H9 (cell line): ENCODE measurements at regions not wholly inside any gene's neighbourhood (a gene's known extent, or its start where the extent isn't known, plus 50 kb on each side); places are given as distances from the start of the nearest gene placed in this dataset.

ENCODE experiments used
- DNase-seq: peaks from one replicate; pipeline ENCODE4 v3.0.0-alpha.2; 2017
- H2AFZ ChIP-seq: one replicate; pipeline ENCODE4 v1.6.1; 2013; ENCODE audit warnings: mild to moderate bottlenecking, low read length, control low read depth, moderate library complexity
- H2AK5ac ChIP-seq: 2 replicates; pipeline ENCODE4 v1.6.1; 2013; ENCODE audit warnings: low read length, control low read depth, mixed read lengths; ENCODE audit not compliant: insufficient read length
- H2BK120ac ChIP-seq: one replicate; pipeline ENCODE4 v1.6.1; 2013; ENCODE audit warnings: low read depth, mild to moderate bottlenecking, low read length, control low read depth, inconsistent platforms; ENCODE audit not compliant: poor library complexity, severe bottlenecking
- H2BK12ac ChIP-seq: 2 replicates; pipeline ENCODE4 v1.6.1; 2013; ENCODE audit warnings: low read length, control low read depth, mixed read lengths, low read depth; ENCODE audit not compliant: insufficient read length
- H2BK15ac ChIP-seq: 2 replicates; pipeline ENCODE4 v1.6.1; 2013; ENCODE audit warnings: low read depth, low read length, control low read depth
- H2BK20ac ChIP-seq: one replicate; pipeline ENCODE4 v1.6.1; 2013; ENCODE audit warnings: low read depth, mild to moderate bottlenecking, low read length, control low read depth, inconsistent platforms; ENCODE audit not compliant: poor library complexity, severe bottlenecking
- H2BK5ac ChIP-seq: 2 replicates; pipeline ENCODE4 v1.6.1; 2013; ENCODE audit warnings: low read length, control low read depth, mixed read lengths; ENCODE audit not compliant: insufficient read length
- H3K14ac ChIP-seq: 2 replicates; pipeline ENCODE4 v1.6.1; 2013; ENCODE audit warnings: low read length, control low read depth; ENCODE audit not compliant: insufficient read depth
- H3K18ac ChIP-seq: 2 replicates; pipeline ENCODE4 v1.6.1; 2013; ENCODE audit warnings: low read depth, mild to moderate bottlenecking, mixed read lengths, low read length, control low read depth; ENCODE audit not compliant: insufficient read length
- H3K23ac ChIP-seq: 2 replicates; pipeline ENCODE4 v1.6.1; 2013; ENCODE audit warnings: low read length, control low read depth, mixed read lengths, low read depth; ENCODE audit not compliant: insufficient read length
- H3K23me2 ChIP-seq: 2 replicates; pipeline ENCODE4 v1.6.1; 2013; ENCODE audit warnings: low read depth, mild to moderate bottlenecking, mixed read lengths, low read length, control low read depth; ENCODE audit not compliant: insufficient read length, poor library complexity, severe bottlenecking
- H3K27ac ChIP-seq: 2 replicates; pipeline ENCODE4 v1.5.1; 2013; ENCODE audit warnings: low read length, control low read depth, mixed read lengths, low read depth; ENCODE audit not compliant: insufficient read length
- H3K27me3 ChIP-seq: 2 replicates; pipeline ENCODE4 v1.6.1; 2013; ENCODE audit warnings: low read length, control low read depth, inconsistent platforms; ENCODE audit not compliant: insufficient read depth
- H3K4ac ChIP-seq: 2 replicates; pipeline ENCODE4 v1.6.1; 2013; ENCODE audit warnings: low read depth, mild to moderate bottlenecking, control low read depth, inconsistent platforms, low read length, moderate library complexity
- H3K4me1 ChIP-seq: 2 replicates; pipeline ENCODE4 v1.6.1; 2013; ENCODE audit warnings: low read length, control low read depth, inconsistent platforms; ENCODE audit not compliant: insufficient read depth
- H3K4me2 ChIP-seq: 2 replicates; pipeline ENCODE4 v1.6.1; 2013; ENCODE audit warnings: low read length, control low read depth, mixed read lengths; ENCODE audit not compliant: insufficient read length, insufficient read depth
- H3K56ac ChIP-seq: 2 replicates; pipeline ENCODE4 v1.6.1; 2013; ENCODE audit warnings: low read depth, mild to moderate bottlenecking, mixed read lengths, low read length, control low read depth; ENCODE audit not compliant: insufficient read length
- H3K79me1 ChIP-seq: 2 replicates; pipeline ENCODE4 v1.6.1; 2013; ENCODE audit warnings: low read depth, mild to moderate bottlenecking, moderate library complexity, low read length, control low read depth, inconsistent platforms; ENCODE audit not compliant: insufficient read depth, poor library complexity, severe bottlenecking
- H3K79me2 ChIP-seq: 2 replicates; pipeline ENCODE4 v1.6.1; 2013; ENCODE audit warnings: low read length, control low read depth, inconsistent platforms; ENCODE audit not compliant: insufficient read depth
- H3K9ac ChIP-seq: 2 replicates; pipeline ENCODE4 v1.6.1; 2013; ENCODE audit warnings: low read length, control low read depth, mixed read lengths; ENCODE audit not compliant: insufficient read length; ENCODE audit errors: extremely low read depth
- H3K9me3 ChIP-seq: one replicate; pipeline ENCODE4 v1.6.1; 2013; ENCODE audit warnings: low read depth, low read length, inconsistent platforms; ENCODE audit not compliant: control insufficient read depth
- H3T11ph ChIP-seq: one replicate; pipeline ENCODE4 v1.6.1; 2013; ENCODE audit warnings: mild to moderate bottlenecking, low read length, control low read depth, inconsistent platforms
- H4K20me1 ChIP-seq: one replicate; pipeline ENCODE4 v1.6.1; 2013; ENCODE audit not compliant: control insufficient read depth, insufficient read length, insufficient read depth
- H4K5ac ChIP-seq: 2 replicates; pipeline ENCODE4 v1.6.1; 2013; ENCODE audit warnings: low read depth, mild to moderate bottlenecking, mixed read lengths, low read length, control low read depth; ENCODE audit not compliant: insufficient read length
- H4K8ac ChIP-seq: replicated peaks from 2 replicates; pipeline ENCODE4 v1.6.1; 2013; ENCODE audit warnings: low read length, control low read depth, mixed read lengths, low read depth; ENCODE audit not compliant: insufficient read length
- H4K91ac ChIP-seq: 2 replicates; pipeline ENCODE4 v1.6.1; 2013; ENCODE audit warnings: low read depth, mild to moderate bottlenecking, moderate library complexity, mixed read lengths, low read length, control low read depth; ENCODE audit not compliant: insufficient read length
- H3K27ac Mint-ChIP-seq, 3 experiments: 2 replicates in 2 of 3; 3 replicates in 1 of 3; pipeline ENCODE4 v1.8.0; 2020 to 2021; ENCODE audit warnings: mixed read lengths in 3 of 3, mild to moderate bottlenecking in 1 of 3, moderate library complexity in 1 of 3
- H3K27me3 Mint-ChIP-seq: 2 replicates; pipeline ENCODE4 v1.8.0; 2021; ENCODE audit warnings: low read depth, mild to moderate bottlenecking, moderate library complexity, mixed read lengths
- H3K36me3 Mint-ChIP-seq, 3 experiments: 2 replicates in 2 of 3; 3 replicates in 1 of 3; pipeline ENCODE4 v1.8.0; 2020 to 2021; ENCODE audit warnings: low read depth in 3 of 3, mixed read lengths in 3 of 3; ENCODE audit not compliant: insufficient read depth in 1 of 3
- H3K4me1 Mint-ChIP-seq, 2 experiments: 2 replicates each; pipeline ENCODE4 v1.8.0; 2020; ENCODE audit warnings: mixed read lengths in 2 of 2
- H3K4me3 Mint-ChIP-seq, 2 experiments: 2 replicates in 1 of 2; 3 replicates in 1 of 2; pipeline ENCODE4 v1.8.0; 2020 to 2021; ENCODE audit warnings: mild to moderate bottlenecking in 2 of 2, mixed read lengths in 2 of 2, moderate library complexity in 1 of 2
- H3K9me3 Mint-ChIP-seq, 2 experiments: 2 replicates in 1 of 2; 3 replicates in 1 of 2; pipeline ENCODE4 v1.8.0; 2020; ENCODE audit warnings: mild to moderate bottlenecking in 2 of 2, mixed read lengths in 2 of 2, moderate library complexity in 1 of 2
- WGBS: extraction: QIAGEN DNeasy Blood & Tissue Kit; methylation state at CpG from one replicate; pipeline ENCODE4 v1.1.7; 2013; ENCODE audit warnings: missing lambda C conversion rate, low lambda C conversion rate, mixed read lengths; ENCODE audit not compliant: insufficient read length; ENCODE audit errors: extremely low coverage; 5-methylcytosine and 5-hydroxymethylcytosine counted together
- TF ChIP-seq, protein P1 (sequence below): fragments of 200-600 bp; sonication (generic); conservative IDR thresholded peaks from 3 replicates; pipeline ENCODE4 v1.8.0; 2021; ENCODE audit warnings: antibody characterized with exemption, mild to moderate bottlenecking

DNA sequence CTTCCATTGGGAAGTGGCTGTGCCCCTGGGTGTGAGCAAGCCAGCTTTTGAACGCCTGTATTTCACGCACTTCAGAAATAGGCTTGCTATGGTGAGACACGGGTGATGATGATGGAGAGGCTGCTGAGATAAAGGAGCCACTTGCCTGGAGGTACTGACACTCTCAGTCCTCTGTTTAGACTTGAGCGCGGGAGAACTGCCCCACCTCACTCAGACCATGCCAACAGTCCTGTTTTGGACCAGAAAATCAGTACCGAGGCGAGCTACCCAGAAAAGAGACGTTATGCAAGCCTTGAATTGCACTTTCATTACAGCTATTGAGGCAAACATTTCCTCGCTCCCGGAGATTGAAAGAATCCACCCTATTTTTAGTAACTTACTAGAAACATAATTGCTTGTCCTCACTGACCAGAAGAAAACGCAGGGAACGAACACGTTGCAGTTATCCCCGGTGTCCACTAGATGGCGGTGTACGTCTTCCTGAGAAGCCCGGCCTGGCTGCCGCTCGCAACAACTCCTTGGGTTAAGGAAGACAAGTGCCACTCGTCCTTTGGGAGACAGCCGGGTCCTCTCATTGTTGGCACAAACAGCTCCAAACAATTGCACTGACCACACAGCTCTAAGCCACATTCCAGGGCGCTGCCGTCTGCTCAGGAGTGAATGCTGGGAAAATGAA, 142.4 kb downstream of the PSAT1 start:
- no peak overlapping the region for H3K14ac ChIP-seq
- Mint-ChIP-seq H3K27me3 (no peaks in the 10 kb centered on the region; the same call in 1 of the 2 replicates), H3K4me1 (peaks cover 52 to 57% of the 10 kb centered on the region in 2 experiments), H3K27ac (peak overlapping the region; percentile 51 to 97 (median 94); a peak in 6 of 7 replicates), H3K36me3 (peaks cover 6 to 15% (median 7%) of the 10 kb centered on the region in 3 experiments), H3K4me3 (peak overlapping the region; percentile 3 to 64), H3K9me3 (peaks cover 4 to 13% of the 10 kb centered on the region in 2 experiments)
- TF ChIP-seq, protein P1, sequence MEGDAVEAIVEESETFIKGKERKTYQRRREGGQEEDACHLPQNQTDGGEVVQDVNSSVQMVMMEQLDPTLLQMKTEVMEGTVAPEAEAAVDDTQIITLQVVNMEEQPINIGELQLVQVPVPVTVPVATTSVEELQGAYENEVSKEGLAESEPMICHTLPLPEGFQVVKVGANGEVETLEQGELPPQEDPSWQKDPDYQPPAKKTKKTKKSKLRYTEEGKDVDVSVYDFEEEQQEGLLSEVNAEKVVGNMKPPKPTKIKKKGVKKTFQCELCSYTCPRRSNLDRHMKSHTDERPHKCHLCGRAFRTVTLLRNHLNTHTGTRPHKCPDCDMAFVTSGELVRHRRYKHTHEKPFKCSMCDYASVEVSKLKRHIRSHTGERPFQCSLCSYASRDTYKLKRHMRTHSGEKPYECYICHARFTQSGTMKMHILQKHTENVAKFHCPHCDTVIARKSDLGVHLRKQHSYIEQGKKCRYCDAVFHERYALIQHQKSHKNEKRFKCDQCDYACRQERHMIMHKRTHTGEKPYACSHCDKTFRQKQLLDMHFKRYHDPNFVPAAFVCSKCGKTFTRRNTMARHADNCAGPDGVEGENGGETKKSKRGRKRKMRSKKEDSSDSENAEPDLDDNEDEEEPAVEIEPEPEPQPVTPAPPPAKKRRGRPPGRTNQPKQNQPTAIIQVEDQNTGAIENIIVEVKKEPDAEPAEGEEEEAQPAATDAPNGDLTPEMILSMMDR: peak; percentile 97
- no peak overlapping the region for H3K4me2 ChIP-seq
- H2BK12ac ChIP-seq: no peak overlapping the region
- no peak overlapping the region for H3K23ac ChIP-seq
- H3K18ac ChIP-seq: no peak overlapping the region
- no peaks in the 10 kb centered on the region for H4K20me1 ChIP-seq
- no peak overlapping the region for H4K8ac ChIP-seq
- H2BK20ac ChIP-seq: no peak overlapping the region
- H3K27ac ChIP-seq: no peak overlapping the region
- no peak overlapping the region for H4K91ac ChIP-seq
- no peaks in the 10 kb centered on the region for H3K9me3 ChIP-seq
- DNase-seq: peak; percentile 89
- H3K79me1 ChIP-seq: no peaks in the 10 kb centered on the region
- H3K27me3 ChIP-seq: no peaks in the 10 kb centered on the region; the same call in 1 of the 2 replicates
- no peak overlapping the region for H2AK5ac ChIP-seq
- no peak overlapping the region for H3K9ac ChIP-seq
- H2BK15ac ChIP-seq: no peak overlapping the region
- H3K4ac ChIP-seq: no peak overlapping the region
- H3K23me2 ChIP-seq: no peaks in the 10 kb centered on the region
- no CpG with 5 or more reads among the region's 23 CpGs for WGBS
- no peak overlapping the region for H2AFZ ChIP-seq
- no peaks in the 10 kb centered on the region for H3K79me2 ChIP-seq
- H2BK120ac ChIP-seq: no peak overlapping the region
- peaks cover 2% of the 10 kb centered on the region; the same call in 1 of the 2 replicates for H3K4me1 ChIP-seq
- no peak overlapping the region for H2BK5ac ChIP-seq
- H3K56ac ChIP-seq: no peak overlapping the region
- no peak overlapping the region for H3T11ph ChIP-seq
- no peak overlapping the region for H4K5ac ChIP-seq
